IPS-18a (cell line): ENCODE measurements at regions not wholly inside any gene's neighbourhood (a gene's known extent, or its start where the extent isn't known, plus 50 kb on each side); places are given as distances from the start of the nearest gene placed in this dataset.

Experiments
- H3K27ac ChIP-seq: one replicate; pipeline ENCODE4 v1.5.1; 2013; ENCODE audit warnings: low read length
- H3K27me3 ChIP-seq: one replicate; pipeline ENCODE4 v1.6.1; 2013; ENCODE audit warnings: mild to moderate bottlenecking, low read length; ENCODE audit not compliant: control insufficient read depth, insufficient read depth
- H3K36me3 ChIP-seq: one replicate; pipeline ENCODE4 v1.6.1; 2013; ENCODE audit warnings: low read depth, low read length; ENCODE audit not compliant: control insufficient read depth
- H3K4me1 ChIP-seq: one replicate; pipeline ENCODE4 v1.6.1; 2013; ENCODE audit warnings: low read depth, low read length; ENCODE audit not compliant: control insufficient read depth
- H3K4me3 ChIP-seq: one replicate; pipeline ENCODE4 v1.5.1; 2013; ENCODE audit warnings: low read length
- H3K9ac ChIP-seq: one replicate; pipeline ENCODE4 v1.6.1; 2013; ENCODE audit warnings: mild to moderate bottlenecking, low read length, moderate library complexity
- H3K9me3 ChIP-seq: one replicate; pipeline ENCODE4 v1.6.1; 2013; ENCODE audit warnings: low read depth, low read length; ENCODE audit not compliant: control insufficient read depth

DNA sequence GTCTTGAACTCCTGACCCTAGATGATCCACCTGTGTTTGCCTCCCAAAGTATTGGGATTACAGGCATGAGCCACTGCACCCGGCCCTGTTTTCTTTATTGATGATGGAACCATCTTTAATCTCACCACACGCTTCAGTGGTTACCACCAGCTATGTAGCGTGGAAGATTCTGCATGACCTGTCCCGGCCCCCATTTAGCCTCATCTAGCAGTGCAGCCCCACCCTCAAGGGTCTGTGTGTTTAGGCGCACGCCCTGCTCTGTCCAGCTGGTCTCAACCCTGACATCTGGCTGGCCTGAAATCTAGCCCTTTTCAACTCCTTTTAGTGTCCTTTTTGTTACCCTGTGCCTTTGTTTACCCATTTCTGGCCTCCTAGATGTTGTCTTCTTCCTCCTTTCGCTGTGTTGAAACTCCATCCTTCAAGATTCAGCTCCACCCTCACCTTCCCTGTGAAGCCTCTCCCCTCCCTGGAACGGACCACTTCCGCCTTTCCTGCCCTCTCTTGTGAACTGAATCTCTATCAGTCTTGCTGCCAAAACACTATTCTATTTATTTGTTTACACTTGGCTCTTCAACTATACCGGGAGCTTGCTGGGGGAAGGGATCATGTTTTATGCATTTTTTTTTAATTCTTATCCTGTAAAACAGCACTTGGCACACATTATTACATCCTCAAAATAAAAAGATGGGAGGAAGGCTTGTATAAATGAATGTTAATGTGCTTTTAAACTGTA lies 101.0 kb upstream of the MTHFD1L start:
- peaks cover 19% of the 10 kb centered on the region for H3K4me1 ChIP-seq
- no peak overlapping the region for H3K9ac ChIP-seq
- no peak overlapping the region for H3K4me3 ChIP-seq
- no peaks in the 10 kb centered on the region for H3K9me3 ChIP-seq
- H3K27ac ChIP-seq: no peak overlapping the region
- H3K36me3 ChIP-seq: no peaks in the 10 kb centered on the region
- H3K27me3 ChIP-seq: no peaks in the 10 kb centered on the region

DNA sequence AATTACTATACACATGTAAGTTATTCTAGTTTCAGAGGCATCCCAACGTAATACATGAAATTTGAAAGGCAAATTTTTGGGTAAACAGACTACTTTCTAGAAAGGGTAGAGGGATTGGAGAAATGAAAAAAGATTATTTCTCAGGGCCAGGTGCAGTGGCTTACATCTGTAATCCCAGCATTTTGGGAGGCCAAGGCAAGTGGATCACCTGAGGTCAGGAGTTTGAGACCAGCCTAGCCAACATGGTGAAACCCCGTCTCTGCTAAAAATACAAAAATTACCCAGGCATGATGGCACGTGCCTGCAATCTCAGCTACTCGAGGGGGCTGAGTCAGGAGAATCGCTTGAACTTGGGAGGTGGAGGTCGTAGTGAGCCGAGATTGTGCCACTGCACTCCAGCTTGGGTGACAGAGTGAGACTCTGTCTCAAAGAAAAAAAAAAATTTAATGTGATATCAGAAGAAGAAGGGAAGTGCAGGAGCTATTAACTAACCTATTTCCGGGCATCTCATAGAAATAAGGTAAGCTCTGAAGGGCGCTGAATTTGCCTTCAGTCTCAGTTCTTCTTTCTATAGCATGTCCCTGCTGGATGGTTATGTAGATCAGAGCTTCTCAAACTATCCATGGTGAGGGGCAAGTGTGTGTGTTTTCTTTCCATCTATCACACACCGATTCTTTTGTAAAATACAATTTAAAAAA lies 100.3 kb upstream of the MTHFD1L start:
- no peak overlapping the region for H3K4me3 ChIP-seq
- no peak overlapping the region for H3K9ac ChIP-seq

DNA sequence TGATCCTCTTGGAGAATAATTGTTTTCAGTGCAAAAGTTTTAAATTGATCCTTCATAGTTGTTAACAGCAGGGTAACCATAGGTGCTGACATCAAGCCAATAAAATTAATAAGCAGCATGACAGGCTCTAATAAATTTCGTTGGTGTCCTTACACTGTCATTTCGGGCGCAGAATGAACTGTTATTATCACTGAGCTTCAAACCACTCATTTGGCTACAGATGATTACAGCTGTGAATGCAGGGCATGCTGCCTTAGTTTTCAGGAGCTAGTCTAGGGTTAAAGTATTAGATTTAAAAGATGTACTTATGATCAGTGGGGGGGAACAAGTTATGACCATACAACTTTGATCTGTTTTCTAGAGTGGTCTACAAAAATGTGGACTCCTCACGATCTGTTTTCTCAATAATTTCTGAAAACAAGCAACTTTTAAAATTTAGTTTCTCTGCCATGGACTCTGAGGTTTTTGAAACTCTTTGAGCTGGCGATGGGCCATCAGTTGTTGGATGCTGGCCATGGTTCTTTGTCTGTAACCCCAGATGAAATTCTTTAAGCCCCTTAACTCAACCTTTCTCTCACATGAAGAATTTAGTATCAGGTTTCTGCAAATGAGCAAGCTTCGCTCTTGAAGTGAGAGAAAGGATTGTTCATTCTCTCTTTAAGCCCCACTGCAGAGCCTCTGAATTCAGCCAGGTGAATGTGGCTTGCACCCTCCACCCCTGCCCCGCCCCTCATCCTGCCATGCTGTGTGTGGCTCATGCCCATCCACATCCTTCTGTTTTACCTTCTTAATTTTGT lies 99.1 kb upstream of the MTHFD1L start:
- no peak overlapping the region for H3K27ac ChIP-seq
- H3K9ac ChIP-seq: no peak overlapping the region
- no peak overlapping the region for H3K4me3 ChIP-seq

More for the DNA sequence above, 100.3 kb upstream of the MTHFD1L start:
- Histone ChIP-seq H3K27ac (no peak overlapping the region), H3K36me3 (no peaks in the 10 kb centered on the region), H3K27me3 (no peaks in the 10 kb centered on the region), H3K4me1 (peaks cover 19% of the 10 kb centered on the region), H3K9me3 (no peaks in the 10 kb centered on the region)

DNA sequence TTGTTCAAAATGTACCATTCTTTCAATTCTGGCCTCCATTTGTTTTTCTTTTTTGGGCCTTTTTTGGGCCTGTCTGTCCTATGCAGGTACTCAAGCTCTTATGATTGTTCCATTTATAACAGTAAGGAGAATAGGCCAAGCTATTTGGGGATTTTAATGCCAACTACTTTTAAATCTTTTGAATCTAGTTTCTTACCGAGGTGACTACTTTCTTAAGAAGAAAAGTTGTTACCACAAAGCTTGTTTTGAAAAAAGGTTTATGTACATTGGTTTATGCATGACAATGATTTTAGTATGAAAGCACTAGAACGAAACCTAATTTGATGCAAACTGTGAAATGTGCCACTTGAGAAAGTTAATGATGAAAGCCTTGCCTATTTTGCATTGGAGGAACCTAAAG lies 98.3 kb upstream of the MTHFD1L start:
- H3K9ac ChIP-seq: no peak overlapping the region
- no peaks in the 10 kb centered on the region for H3K27me3 ChIP-seq
- no peak overlapping the region for H3K4me3 ChIP-seq
- H3K4me1 ChIP-seq: peaks cover 19% of the 10 kb centered on the region
- H3K27ac ChIP-seq: no peak overlapping the region
- no peaks in the 10 kb centered on the region for H3K36me3 ChIP-seq
- H3K9me3 ChIP-seq: no peaks in the 10 kb centered on the region

More for the DNA sequence above, 99.1 kb upstream of the MTHFD1L start:
- H3K36me3 ChIP-seq: no peaks in the 10 kb centered on the region
- H3K9me3 ChIP-seq: no peaks in the 10 kb centered on the region
- H3K27me3 ChIP-seq: no peaks in the 10 kb centered on the region
- H3K4me1 ChIP-seq: peaks cover 19% of the 10 kb centered on the region

DNA sequence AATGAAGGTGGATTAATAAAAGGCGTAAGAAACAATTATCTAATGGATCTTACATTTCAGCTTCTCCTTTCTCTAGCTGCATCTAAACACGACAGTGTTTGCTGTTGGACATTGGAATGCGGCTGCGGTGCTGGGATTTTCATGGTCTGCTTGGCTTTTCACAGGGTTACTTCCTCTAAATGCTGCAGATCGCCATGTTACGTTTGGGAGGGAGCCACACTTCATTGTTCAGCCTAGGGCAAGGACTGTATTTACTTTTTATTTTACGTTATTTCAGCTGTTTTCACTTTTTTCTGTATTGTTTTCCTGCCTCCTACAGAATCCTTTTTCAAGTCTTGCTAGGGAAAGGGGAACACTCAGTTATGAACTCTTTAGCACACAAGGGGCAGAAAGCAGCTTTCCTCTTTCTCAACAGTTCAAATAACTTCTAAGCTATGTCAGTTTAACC lies 97.9 kb upstream of the MTHFD1L start:
- Histone ChIP-seq H3K36me3 (no peaks in the 10 kb centered on the region), H3K9me3 (no peaks in the 10 kb centered on the region), H3K4me3 (no peak overlapping the region), H3K4me1 (peaks cover 19% of the 10 kb centered on the region), H3K9ac (no peak overlapping the region), H3K27me3 (no peaks in the 10 kb centered on the region), H3K27ac (no peak overlapping the region)

DNA sequence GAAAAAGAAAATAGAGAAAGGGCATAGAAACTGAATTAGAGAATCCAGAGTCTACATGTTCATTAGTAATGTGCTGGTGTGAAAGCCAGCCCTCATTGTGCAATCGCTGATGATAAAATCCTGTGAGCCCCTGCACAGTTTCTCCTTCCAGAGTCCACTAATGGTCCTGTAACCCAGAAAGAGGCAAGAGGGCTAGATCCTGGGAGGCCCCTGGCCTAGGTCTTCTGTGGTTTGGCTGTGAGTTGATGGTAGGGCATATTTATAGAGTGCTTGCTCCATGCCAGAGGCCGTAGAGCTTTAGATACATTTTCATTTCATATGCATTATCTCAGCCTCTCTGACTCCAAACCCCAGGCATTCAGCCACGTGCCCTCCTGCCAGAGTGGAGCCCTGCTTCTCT lies 94.9 kb upstream of the MTHFD1L start:
- Histone ChIP-seq H3K4me1 (peaks cover 19% of the 10 kb centered on the region), H3K27ac (no peak overlapping the region), H3K27me3 (no peaks in the 10 kb centered on the region), H3K9ac (no peak overlapping the region), H3K4me3 (no peak overlapping the region), H3K36me3 (no peaks in the 10 kb centered on the region), H3K9me3 (peaks cover 9% of the 10 kb centered on the region)

DNA sequence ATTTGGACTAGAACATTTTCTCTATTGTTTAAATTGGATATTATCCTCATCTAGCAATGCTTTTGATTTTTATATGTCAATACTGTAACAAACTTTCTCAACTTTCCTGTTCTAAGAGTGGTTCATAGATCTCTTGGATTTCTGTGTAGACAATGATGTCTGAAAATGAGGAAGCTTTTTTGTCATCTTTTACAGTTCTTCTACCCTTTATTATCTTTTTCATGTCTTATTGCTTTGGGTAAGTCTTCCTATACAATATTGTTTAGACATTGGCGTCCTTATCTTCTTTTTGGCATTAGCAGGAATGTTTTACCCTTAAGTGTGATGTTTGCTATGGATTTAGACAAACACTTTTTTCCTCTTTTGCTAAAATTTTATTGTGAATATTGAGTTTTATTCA lies 91.5 kb upstream of the MTHFD1L start:
- Histone ChIP-seq H3K4me3 (no peak overlapping the region), H3K27me3 (no peaks in the 10 kb centered on the region), H3K27ac (no peak overlapping the region), H3K9me3 (peaks cover 9% of the 10 kb centered on the region), H3K4me1 (no peaks in the 10 kb centered on the region), H3K9ac (no peak overlapping the region), H3K36me3 (no peaks in the 10 kb centered on the region)

DNA sequence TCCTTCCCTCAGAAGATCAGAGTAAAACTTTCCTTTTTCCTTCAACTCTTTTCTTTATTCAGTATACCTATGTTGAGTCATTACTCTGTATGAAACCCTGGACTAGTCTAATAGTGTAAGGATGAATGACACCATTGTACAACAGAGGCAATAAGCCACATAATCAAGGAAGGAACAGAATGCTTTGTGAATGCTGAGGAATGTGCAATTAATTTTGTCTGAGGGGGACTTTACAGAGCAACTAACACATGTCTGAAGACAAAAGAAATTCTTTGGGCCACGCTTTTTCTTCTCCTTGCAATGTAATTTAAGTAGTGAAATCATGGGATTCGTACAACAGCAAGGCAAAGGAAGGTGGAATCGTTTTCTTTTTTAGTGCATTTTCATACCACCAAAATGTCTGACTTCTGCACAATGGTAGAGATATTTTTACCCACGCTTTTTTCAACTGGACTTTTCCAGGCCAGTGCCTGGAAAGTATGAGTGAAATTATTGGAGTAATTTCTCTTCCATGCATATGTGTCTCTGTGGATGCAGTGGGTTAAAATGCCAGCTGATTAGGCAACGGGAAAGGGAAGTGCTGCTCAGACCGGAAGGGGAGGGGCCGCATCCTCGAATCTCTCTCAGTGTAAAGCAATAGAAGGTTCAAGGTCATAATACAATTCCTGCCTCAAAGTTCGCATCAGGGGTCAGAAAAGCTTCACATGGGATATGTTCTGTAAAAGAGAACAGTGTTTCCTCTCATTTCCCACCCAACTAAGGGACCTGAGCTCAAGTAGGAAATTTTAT lies 89.9 kb upstream of the MTHFD1L start:
- H3K27ac ChIP-seq: no peak overlapping the region
- H3K4me3 ChIP-seq: no peak overlapping the region
- H3K9ac ChIP-seq: no peak overlapping the region
- no peaks in the 10 kb centered on the region for H3K36me3 ChIP-seq
- H3K9me3 ChIP-seq: peaks cover 9% of the 10 kb centered on the region
- H3K4me1 ChIP-seq: no peaks in the 10 kb centered on the region
- no peaks in the 10 kb centered on the region for H3K27me3 ChIP-seq

DNA sequence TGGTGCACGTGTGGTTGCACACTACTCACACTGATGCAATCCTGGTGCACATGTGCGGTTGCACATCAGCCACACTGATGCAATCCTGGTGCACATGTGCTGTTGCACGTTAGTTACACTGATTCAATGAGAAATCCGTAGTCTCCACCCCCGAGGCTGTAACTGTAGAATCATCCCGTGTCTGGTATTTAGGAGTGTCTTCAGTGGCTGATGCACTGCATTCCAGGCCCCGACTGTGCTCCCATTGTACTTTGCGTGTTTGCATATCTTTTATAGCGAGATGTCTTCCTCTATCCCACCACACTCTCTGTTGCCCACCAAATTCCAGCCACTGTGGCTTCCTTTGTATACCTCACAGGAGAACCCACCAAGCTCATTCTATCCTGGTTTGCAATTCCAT lies 87.8 kb upstream of the MTHFD1L start:
- H3K36me3 ChIP-seq: no peaks in the 10 kb centered on the region
- H3K9ac ChIP-seq: no peak overlapping the region
- no peak overlapping the region for H3K27ac ChIP-seq
- no peaks in the 10 kb centered on the region for H3K4me1 ChIP-seq
- H3K4me3 ChIP-seq: no peak overlapping the region
- no peaks in the 10 kb centered on the region for H3K27me3 ChIP-seq
- H3K9me3 ChIP-seq: peaks cover 9% of the 10 kb centered on the region

DNA sequence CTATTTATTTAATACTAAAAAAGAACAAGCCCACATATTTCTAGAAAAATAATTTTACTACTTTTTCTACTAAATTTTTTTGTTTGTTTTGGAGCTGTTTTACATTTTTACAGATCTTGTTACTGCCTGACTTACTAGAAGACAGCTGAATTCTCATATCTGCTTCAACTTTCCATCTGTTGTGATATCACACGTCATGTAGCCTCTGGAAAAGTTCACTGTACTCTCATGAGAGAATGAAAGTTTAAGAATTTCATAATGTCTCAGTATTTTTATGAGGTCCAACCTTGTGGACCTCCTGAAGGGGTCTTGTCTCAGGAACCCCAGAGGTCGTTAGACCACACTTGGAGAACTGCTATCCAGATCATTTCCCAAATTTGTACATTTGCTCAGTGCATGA lies 81.7 kb upstream of the MTHFD1L start:
- H3K4me1 ChIP-seq: no peaks in the 10 kb centered on the region
- H3K27me3 ChIP-seq: no peaks in the 10 kb centered on the region
- no peaks in the 10 kb centered on the region for H3K36me3 ChIP-seq
- no peaks in the 10 kb centered on the region for H3K9me3 ChIP-seq
- H3K27ac ChIP-seq: no peak overlapping the region
- H3K9ac ChIP-seq: no peak overlapping the region
- H3K4me3 ChIP-seq: no peak overlapping the region

DNA sequence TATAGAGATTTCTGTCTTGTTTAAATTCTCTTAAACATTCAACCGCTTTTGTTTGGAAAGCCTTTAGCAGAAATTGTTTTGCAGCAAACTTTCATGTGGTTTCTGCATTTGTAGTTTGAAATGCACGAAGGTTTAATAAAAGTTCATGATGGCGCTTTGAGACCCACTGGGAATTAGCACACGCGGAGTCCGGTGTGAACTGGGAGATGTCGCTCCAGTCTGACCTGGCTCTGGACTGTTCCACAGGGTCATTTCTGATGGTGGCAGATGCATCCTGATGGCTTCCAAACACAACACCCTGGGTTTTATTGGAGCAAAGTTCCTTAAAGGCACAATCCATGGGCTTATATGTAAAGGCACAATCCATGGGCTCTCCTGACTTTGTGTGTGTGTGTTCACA lies 78.1 kb upstream of the MTHFD1L start:
- Histone ChIP-seq H3K27ac (no peak overlapping the region), H3K9me3 (no peaks in the 10 kb centered on the region), H3K4me3 (no peak overlapping the region), H3K27me3 (no peaks in the 10 kb centered on the region), H3K9ac (no peak overlapping the region), H3K4me1 (no peaks in the 10 kb centered on the region), H3K36me3 (no peaks in the 10 kb centered on the region)
